Left ventricle myocardium inferior (tissue), 1 donor: ENCODE measurements at regions not wholly inside any gene's neighbourhood (a gene's known extent, or its start where the extent isn't known, plus 50 kb on each side); places are given as distances from the start of the nearest gene placed in this dataset.

Experiments used
- DNase-seq: peaks from one replicate; pipeline ENCODE4 v3.0.0-alpha.2; 2020
- H3K27ac ChIP-seq: fragments of 200-600 bp; replicated peaks from 2 replicates; pipeline ENCODE4 v1.8.0; 2021
- H3K27me3 ChIP-seq: fragments of 200-600 bp; 2 replicates; pipeline ENCODE4 v1.8.0; 2021; ENCODE audit warnings: low read depth
- H3K36me3 ChIP-seq: fragments of 200-600 bp; 2 replicates; pipeline ENCODE4 v1.8.0; 2021
- H3K4me1 ChIP-seq: fragments of 200-600 bp; 2 replicates; pipeline ENCODE4 v1.8.0; 2021
- H3K4me3 ChIP-seq: fragments of 200-600 bp; 2 replicates; pipeline ENCODE4 v1.8.0; 2021; ENCODE audit warnings: mild to moderate bottlenecking, moderate library complexity
- H3K9me3 ChIP-seq: fragments of 200-600 bp; replicated peaks from 2 replicates; pipeline ENCODE4 v1.8.0; 2021
- CTCF ChIP-seq: fragments of 200-600 bp; IDR thresholded peaks from 2 replicates; pipeline ENCODE4 v1.8.0; 2021; ENCODE audit warnings: antibody characterized with exemption, mild to moderate bottlenecking, borderline replicate concordance
- intact Hi-C: fragments of 100-400 bp; cut with micrococcal nuclease; formaldehyde crosslinking; loops from one replicate; pipeline ENCODE4 v1.11.0; 2022
- donor health status: DM: no; HTN: yes; CAD: no; lungs with severe emphysema.

DNA sequence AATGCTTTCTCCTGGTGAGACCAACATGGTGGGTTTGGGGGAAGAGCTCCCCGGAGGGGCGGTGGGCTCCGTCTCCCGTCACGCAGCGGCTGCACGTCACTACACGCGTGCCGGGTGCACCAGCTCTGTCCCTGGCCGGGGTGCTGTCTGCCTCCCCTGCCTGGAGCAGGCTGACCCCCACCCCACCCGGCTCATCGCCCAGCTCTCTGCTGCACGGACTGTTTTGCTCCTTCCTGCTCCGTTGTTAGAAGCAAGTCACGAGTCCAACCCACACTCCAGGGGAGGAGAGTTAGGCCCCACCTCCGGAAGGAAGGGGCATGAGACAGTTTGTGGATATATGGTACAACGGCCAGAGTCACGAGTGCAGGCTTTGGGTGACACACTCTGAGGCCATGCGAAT is 364.9 kb downstream of the BRD1 start:
- Histone ChIP-seq H3K9me3 (no peaks in the 10 kb centered on the region), H3K27me3 (peaks cover 43% of the 10 kb centered on the region), H3K4me3 (no peak overlapping the region), H3K4me1 (no peaks in the 10 kb centered on the region), H3K27ac (no peak overlapping the region), H3K36me3 (no peaks in the 10 kb centered on the region)
- no peak for TF ChIP-seq CTCF
- intact Hi-C loops: no loop called here
- DNase-seq: no peak

DNA sequence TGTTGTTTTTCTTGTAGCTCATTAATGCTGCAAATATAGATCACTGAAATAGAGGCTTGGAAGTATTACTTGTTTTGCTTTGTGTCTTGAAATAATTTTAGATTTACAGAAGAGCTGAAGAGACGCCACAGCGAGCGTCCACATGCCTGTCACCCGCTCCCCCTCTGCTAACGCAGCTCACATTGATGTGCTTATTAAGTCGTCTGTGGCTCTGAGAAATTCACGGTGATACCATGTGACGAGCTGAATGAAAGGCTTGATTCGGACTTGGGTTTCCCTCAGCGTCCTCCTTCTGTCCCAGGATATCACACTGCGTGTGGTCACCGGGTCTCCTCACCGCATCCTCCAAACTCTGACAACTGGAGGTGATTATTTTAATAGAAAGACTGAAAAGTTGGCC is 365.4 kb downstream of the BRD1 start:
- Histone ChIP-seq H3K27ac (no peak overlapping the region), H3K4me1 (no peaks in the 10 kb centered on the region), H3K36me3 (no peaks in the 10 kb centered on the region), H3K27me3 (peaks cover 39% of the 10 kb centered on the region), H3K4me3 (no peak overlapping the region), H3K9me3 (no peaks in the 10 kb centered on the region)
- DNase-seq: no peak
- no peak for TF ChIP-seq CTCF
- intact Hi-C loops: no loop called here

DNA sequence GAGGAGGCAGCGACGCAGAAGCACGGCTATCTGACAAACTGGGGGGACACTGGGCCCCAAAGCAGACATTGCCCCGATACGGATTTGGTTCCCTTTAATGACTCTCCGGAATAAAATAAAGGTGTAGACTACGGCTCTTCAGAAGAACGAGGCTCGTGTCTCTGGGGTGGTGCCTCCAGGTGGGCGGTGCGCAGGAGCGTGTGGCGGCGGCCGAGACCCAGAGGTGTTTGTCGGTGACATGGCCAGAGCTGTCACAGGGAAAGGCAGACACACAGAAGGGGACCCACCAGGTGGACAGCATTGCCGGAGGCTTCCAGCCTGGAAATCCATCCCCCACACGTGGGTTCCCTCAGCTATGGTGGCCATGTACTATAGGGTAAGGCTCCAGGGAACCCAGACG is 366.0 kb downstream of the BRD1 start:
- H3K9me3 ChIP-seq: no peaks in the 10 kb centered on the region
- H3K27me3 ChIP-seq: peaks cover 39% of the 10 kb centered on the region
- TF ChIP-seq CTCF: no peak
- no peak overlapping the region for H3K27ac ChIP-seq
- H3K4me1 ChIP-seq: no peaks in the 10 kb centered on the region
- intact Hi-C loops: no loop called here
- no peaks in the 10 kb centered on the region for H3K36me3 ChIP-seq
- DNase-seq: no peak
- H3K4me3 ChIP-seq: no peak overlapping the region

DNA sequence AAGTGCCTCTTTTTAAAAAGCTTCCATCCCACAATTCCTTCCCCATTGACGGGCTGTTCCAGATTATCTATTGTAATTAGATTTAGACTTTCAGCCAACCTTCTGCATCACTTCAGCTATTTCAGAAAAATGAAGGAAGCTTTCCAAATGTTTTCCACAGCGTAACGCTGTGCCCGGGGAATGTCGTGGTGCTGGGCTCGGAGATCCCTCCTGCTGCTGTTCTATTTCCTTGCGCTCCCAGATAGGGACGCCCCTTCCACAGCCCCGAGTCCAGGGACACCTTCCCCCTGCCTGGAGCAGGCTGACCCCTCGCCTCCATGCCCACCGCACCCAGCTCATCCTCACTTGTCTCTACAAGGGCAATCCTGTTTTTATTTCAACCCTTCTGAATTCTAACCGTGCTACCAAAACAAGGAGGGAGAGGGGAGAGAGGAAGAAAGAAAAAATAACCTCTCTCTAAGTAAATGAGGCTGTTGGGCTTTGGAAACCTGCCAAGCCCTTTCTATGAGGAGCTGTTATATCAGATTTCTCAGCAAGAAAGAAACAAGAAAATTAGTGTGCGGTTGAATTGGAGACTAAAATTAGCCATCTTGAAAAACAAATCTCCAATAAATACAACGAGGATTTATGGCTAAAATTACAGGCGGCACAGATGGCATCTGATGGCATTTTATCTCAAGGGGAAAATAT is 366.9 kb downstream of the BRD1 start:
- H3K27ac ChIP-seq: no peak overlapping the region
- peaks cover 43% of the 10 kb centered on the region for H3K27me3 ChIP-seq
- no peak for DNase-seq
- no peaks in the 10 kb centered on the region for H3K4me1 ChIP-seq
- no peak overlapping the region for H3K4me3 ChIP-seq
- no peak for TF ChIP-seq CTCF
- no peaks in the 10 kb centered on the region for H3K36me3 ChIP-seq
- no peaks in the 10 kb centered on the region for H3K9me3 ChIP-seq
- intact Hi-C loops: no loop called here

DNA sequence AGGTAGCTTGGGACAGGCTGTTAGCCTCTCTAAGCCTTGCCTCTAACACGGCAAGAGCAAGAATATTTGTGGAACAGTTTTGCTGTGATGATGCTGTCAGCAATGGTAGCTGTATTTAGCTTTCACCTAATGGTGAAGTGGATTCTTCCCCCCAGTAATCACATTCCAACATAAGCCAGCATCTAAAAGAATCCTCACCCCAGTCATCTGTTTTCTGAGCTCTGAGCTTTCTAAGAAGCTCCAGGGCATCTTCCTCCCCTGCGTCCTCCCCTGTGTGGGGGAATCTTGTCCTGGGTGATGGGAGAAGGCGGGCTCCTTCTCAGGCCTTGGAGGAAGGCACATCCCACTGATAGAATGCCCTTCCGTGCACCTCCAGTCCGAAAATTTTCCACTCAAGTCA is 367.6 kb downstream of the BRD1 start:
- intact Hi-C loops: no loop called here
- H3K27ac ChIP-seq: no peak overlapping the region
- H3K4me1 ChIP-seq: no peaks in the 10 kb centered on the region
- DNase-seq: no peak
- no peak for TF ChIP-seq CTCF
- no peak overlapping the region for H3K4me3 ChIP-seq
- H3K36me3 ChIP-seq: no peaks in the 10 kb centered on the region
- H3K27me3 ChIP-seq: peaks cover 50% of the 10 kb centered on the region
- no peaks in the 10 kb centered on the region for H3K9me3 ChIP-seq
